ENCODE measurements at regions not wholly inside any gene's neighbourhood (a gene's known extent, or its start where the extent isn't known, plus 50 kb on each side); places are given as distances from the start of the nearest gene placed in this dataset.

DNA sequence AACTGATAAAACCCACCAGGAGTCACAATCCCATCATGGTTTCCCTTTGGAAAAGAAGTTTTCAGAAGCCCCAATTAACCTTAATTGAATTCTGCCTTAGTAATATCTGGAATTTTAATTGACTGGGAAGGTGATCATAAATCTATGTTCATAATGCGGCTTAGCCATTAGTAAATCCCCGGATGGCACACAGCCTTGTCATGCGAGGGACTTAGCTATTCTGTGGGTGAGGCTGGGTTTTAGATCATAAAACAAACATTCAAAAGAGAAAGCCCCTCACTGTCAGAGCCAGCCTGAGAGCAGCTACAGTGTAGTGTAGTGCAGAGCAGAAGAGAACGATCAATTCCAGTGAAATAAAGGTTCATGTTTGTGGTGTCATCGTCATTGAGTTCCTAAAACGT is 124.0 kb upstream of the NOCT start:
- ATAC-seq (ENCODE audit: insufficient number of reproducible peaks, low FRiP score, low read depth) = no peak

DNA sequence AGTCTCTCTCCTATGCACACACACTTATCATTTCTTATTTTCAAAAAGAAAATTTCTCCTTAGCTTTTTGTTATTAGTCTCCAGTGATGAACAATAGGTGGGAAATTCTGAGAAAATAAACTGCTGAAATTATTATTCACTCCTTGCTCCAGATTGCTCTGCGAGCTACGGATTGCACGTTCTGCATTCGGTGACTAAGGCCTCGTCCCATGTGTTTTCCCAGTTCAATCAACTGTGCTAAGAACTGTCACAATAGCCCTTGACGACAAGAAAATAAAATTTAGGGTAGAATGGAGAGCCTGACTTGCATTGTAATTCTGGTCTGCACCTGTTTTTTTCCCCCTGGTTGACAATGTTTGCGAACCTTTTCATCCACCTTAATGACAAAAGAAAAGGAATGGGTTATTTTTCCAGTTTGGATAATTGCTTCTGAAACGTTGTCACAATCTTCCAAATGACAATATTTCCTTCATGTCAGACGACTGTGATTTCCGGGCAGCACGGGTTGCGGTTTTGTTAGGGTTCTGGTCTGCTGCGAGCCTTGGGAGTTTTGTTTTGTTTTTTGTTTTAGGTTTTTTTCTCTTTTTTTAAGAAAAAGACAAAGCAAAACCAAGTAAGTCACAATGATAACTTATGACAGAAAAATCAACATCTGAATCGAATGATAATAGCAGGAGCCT is 124.5 kb upstream of the NOCT start:
- TF ChIP-seq, protein P1, sequence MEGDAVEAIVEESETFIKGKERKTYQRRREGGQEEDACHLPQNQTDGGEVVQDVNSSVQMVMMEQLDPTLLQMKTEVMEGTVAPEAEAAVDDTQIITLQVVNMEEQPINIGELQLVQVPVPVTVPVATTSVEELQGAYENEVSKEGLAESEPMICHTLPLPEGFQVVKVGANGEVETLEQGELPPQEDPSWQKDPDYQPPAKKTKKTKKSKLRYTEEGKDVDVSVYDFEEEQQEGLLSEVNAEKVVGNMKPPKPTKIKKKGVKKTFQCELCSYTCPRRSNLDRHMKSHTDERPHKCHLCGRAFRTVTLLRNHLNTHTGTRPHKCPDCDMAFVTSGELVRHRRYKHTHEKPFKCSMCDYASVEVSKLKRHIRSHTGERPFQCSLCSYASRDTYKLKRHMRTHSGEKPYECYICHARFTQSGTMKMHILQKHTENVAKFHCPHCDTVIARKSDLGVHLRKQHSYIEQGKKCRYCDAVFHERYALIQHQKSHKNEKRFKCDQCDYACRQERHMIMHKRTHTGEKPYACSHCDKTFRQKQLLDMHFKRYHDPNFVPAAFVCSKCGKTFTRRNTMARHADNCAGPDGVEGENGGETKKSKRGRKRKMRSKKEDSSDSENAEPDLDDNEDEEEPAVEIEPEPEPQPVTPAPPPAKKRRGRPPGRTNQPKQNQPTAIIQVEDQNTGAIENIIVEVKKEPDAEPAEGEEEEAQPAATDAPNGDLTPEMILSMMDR (IDR thresholded peaks at IDR 0.05) = no peak
- Histone ChIP-seq H3K9me3 (no peaks in the 10 kb centered on the region), H3K36me3 (no peaks in the 10 kb centered on the region), H3K27me3 (replicated peaks; ENCODE audit: insufficient read depth) (no peaks in the 10 kb centered on the region), H3K4me1 (ENCODE audit: control insufficient read depth in 1 of 2, low read depth in 2 of 2) (no peaks in the 10 kb centered on the region), H3K27ac (no peak overlapping the region), H3K4me3 (no peak overlapping the region)
- DNase-seq (ENCODE audit: low spot score) (no peak), ATAC-seq (ENCODE audit: insufficient number of reproducible peaks, low FRiP score, low read depth) (no peak)

More for the DNA sequence above, 124.0 kb upstream of the NOCT start:
- H3K4me3 ChIP-seq = no peak overlapping the region
- TF ChIP-seq, protein P1 (IDR thresholded peaks at IDR 0.05) = no peak
- H3K36me3 ChIP-seq = no peaks in the 10 kb centered on the region
- H3K9me3 ChIP-seq = no peaks in the 10 kb centered on the region
- H3K4me1 ChIP-seq (ENCODE audit: control insufficient read depth in 1 of 2, low read depth in 2 of 2) = no peaks in the 10 kb centered on the region
- H3K27me3 ChIP-seq (replicated peaks; ENCODE audit: insufficient read depth) = no peaks in the 10 kb centered on the region
- no peak overlapping the region for H3K27ac ChIP-seq
- no peak for DNase-seq (ENCODE audit: low spot score)

DNA sequence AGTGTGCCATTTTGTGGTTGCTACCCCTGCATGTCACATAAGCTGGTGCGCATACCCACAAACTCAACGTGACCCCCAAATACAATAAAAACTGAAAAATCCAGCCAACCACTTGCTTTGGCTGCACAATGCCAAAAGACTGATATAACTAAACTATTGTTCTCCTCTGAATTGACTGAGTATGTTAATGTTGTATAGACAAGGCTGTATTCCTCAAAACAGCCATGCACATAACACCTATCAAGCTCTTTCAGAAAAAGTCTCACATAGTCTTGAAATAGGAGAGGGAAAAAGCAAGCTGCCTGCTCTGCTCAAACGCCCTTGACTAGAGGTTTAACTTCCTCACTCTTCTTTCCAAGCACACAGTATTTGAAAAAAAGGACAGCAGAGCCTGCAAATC is 126.4 kb upstream of the NOCT start:
- DNase-seq (ENCODE audit: low spot score) = no peak
- TF ChIP-seq, protein P1 (IDR thresholded peaks at IDR 0.05) = no peak
- ATAC-seq (ENCODE audit: insufficient number of reproducible peaks, low FRiP score, low read depth) = no peak
- H3K27me3 ChIP-seq (replicated peaks; ENCODE audit: insufficient read depth) = no peaks in the 10 kb centered on the region
- no peak overlapping the region for H3K27ac ChIP-seq
- H3K9me3 ChIP-seq = no peaks in the 10 kb centered on the region
- no peak overlapping the region for H3K4me3 ChIP-seq
- no peaks in the 10 kb centered on the region for H3K4me1 ChIP-seq (ENCODE audit: control insufficient read depth in 1 of 2, low read depth in 2 of 2)
- no peaks in the 10 kb centered on the region for H3K36me3 ChIP-seq

DNA sequence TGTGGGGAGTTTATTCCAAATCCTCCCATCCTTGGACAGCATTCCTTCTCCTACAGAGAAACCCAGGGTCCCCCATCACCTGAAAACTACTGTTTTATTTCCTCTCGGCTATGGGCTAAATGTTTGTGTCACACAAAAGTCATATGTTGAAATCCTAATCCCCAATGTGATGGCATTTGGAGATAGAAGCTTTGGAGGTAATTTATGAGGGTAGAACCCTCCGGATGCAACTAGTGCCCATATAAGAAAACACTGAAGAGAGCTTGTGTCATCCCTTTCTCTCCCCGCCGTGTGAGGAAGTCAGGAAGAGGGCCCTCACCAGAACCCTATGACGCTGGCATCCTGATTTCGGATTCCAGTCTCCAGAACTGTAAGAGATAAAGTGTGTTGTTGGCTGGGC is 127.8 kb upstream of the NOCT start:
- TF ChIP-seq, protein P1 (IDR thresholded peaks at IDR 0.05) = no peak
- no peak overlapping the region for H3K4me3 ChIP-seq
- DNase-seq (ENCODE audit: low spot score) (no peak), ATAC-seq (ENCODE audit: insufficient number of reproducible peaks, low FRiP score, low read depth) (no peak)
- H3K27ac ChIP-seq = no peak overlapping the region
- H3K9me3 ChIP-seq = no peaks in the 10 kb centered on the region
- no peaks in the 10 kb centered on the region for H3K4me1 ChIP-seq (ENCODE audit: control insufficient read depth in 1 of 2, low read depth in 2 of 2)
- H3K27me3 ChIP-seq (replicated peaks; ENCODE audit: insufficient read depth) = no peaks in the 10 kb centered on the region
- no peaks in the 10 kb centered on the region for H3K36me3 ChIP-seq

DNA sequence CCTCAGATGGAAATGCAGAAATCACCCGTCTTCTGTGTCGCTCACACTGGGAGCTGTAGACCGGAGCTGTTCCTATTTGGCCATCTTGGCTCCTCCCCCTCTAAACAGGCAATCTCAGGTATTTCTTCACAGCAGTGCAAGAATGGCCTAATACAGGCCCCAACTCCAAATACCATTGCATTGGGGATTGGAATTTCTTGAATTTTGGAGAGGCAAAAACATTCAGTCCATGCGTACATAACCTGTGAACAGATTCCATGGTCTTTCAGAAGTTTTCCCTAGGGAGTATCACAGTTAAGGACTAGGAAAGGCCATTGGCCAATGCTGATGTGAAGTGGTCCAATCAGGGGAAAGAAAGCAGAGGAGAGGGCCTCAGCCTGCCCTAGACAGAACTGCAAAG is 128.2 kb upstream of the NOCT start:
- H3K27me3 ChIP-seq (replicated peaks; ENCODE audit: insufficient read depth) = no peaks in the 10 kb centered on the region
- TF ChIP-seq, protein P1 (IDR thresholded peaks at IDR 0.05) = no peak
- no peak overlapping the region for H3K27ac ChIP-seq
- ATAC-seq (ENCODE audit: insufficient number of reproducible peaks, low FRiP score, low read depth) (no peak), DNase-seq (ENCODE audit: low spot score) (no peak)
- H3K4me1 ChIP-seq (ENCODE audit: control insufficient read depth in 1 of 2, low read depth in 2 of 2) = no peaks in the 10 kb centered on the region
- H3K9me3 ChIP-seq = no peaks in the 10 kb centered on the region
- no peak overlapping the region for H3K4me3 ChIP-seq
- H3K36me3 ChIP-seq = no peaks in the 10 kb centered on the region
